ENCODE measurements at regions not wholly inside any gene's neighbourhood (a gene's known extent, or its start where the extent isn't known, plus 50 kb on each side); places are given as distances from the start of the nearest gene placed in this dataset.

GRCh38 chr10:109379186-109379585, 544.1 kb downstream of the XPNPEP1 start:
- intact Hi-C loops (cut with micrococcal nuclease; ENCODE audit: unreplicated experiment), result no loop called here
- TF ChIP-seq POLR2AphosphoS5 (IDR thresholded peaks at IDR 0.05; ENCODE audit: low read depth, low read length) (no peak), TCF7L2 (IDR thresholded peaks at IDR 0.05; ENCODE audit: low read depth, low read length) (no peak), SIN3A (IDR thresholded peaks at IDR 0.05; ENCODE audit: borderline replicate concordance, insufficient read depth, low read depth, low read length) (no peak), CTCF (IDR thresholded peaks at IDR 0.05) (no peak), REST (IDR thresholded peaks at IDR 0.05; ENCODE audit: insufficient read depth in 1 of 2, low read depth in 2 of 2, low read length in 1 of 2) (no peak)
- no peak overlapping the region for H3K27ac ChIP-seq (ENCODE audit: low read length)
- no peak for DNase-seq (ENCODE audit: low read depth, low spot score)
- no TSS peak for BruUV-seq (replicated peaks)
- CTCF ChIA-PET, result no interaction called here
- H3K4me1 ChIP-seq (ENCODE audit: control insufficient read depth, insufficient read depth, low read length), result no peaks in the 10 kb centered on the region
- no peaks in the 10 kb centered on the region for H3K9me3 ChIP-seq (ENCODE audit: control insufficient read depth, insufficient read depth, low read depth, low read length)
- no peak for ATAC-seq
- H3K36me3 ChIP-seq (ENCODE audit: control insufficient read depth, insufficient read depth, low read length), result no peaks in the 10 kb centered on the region
- in situ Hi-C loops (cut with HindIII; ENCODE audit: low pct_unique_long_range_greater_than_20kb, low sequenced_read_pairs), result no loop called here
- no peak overlapping the region for H3K4me3 ChIP-seq (ENCODE audit: low read depth in 2 of 2, low read length in 2 of 2)
- POLR2A ChIA-PET, result no interaction called here
- no peaks in the 10 kb centered on the region for H3K27me3 ChIP-seq (ENCODE audit: control insufficient read depth, insufficient read depth, low read length)

- no peak overlapping the region for H3K27ac ChIP-seq (ENCODE audit: low read length)
- no peaks in the 10 kb centered on the region for H3K27me3 ChIP-seq (ENCODE audit: control insufficient read depth, insufficient read depth, low read length)
- no peak for TF ChIP-seq REST (IDR thresholded peaks at IDR 0.05; ENCODE audit: insufficient read depth in 1 of 2, low read depth in 2 of 2, low read length in 1 of 2)
- no peak for TF ChIP-seq TCF7L2 (IDR thresholded peaks at IDR 0.05; ENCODE audit: low read depth, low read length)
- no peak for TF ChIP-seq POLR2AphosphoS5 (IDR thresholded peaks at IDR 0.05; ENCODE audit: low read depth, low read length)
- TF ChIP-seq SIN3A (IDR thresholded peaks at IDR 0.05; ENCODE audit: borderline replicate concordance, insufficient read depth, low read depth, low read length), result no peak
- TF ChIP-seq CTCF (IDR thresholded peaks at IDR 0.05), result no peak
- POLR2A ChIA-PET, result no interaction called here
- H3K4me3 ChIP-seq (ENCODE audit: low read depth in 2 of 2, low read length in 2 of 2), result no peak overlapping the region
- no peaks in the 10 kb centered on the region for H3K4me1 ChIP-seq (ENCODE audit: control insufficient read depth, insufficient read depth, low read length)
- no peak for DNase-seq (ENCODE audit: low read depth, low spot score)
- CTCF ChIA-PET, result no interaction called here
- no peak for ATAC-seq
- no peaks in the 10 kb centered on the region for H3K9me3 ChIP-seq (ENCODE audit: control insufficient read depth, insufficient read depth, low read depth, low read length)
- in situ Hi-C loops (cut with HindIII; ENCODE audit: low pct_unique_long_range_greater_than_20kb, low sequenced_read_pairs), result no loop called here
- no peaks in the 10 kb centered on the region for H3K36me3 ChIP-seq (ENCODE audit: control insufficient read depth, insufficient read depth, low read length)
- BruUV-seq (replicated peaks), result no TSS peak
- intact Hi-C loops (cut with micrococcal nuclease; ENCODE audit: unreplicated experiment), result no loop called here
These were observed 549.1 kb downstream of the XPNPEP1 start for GRCh38 chr10:109374215-109374614.

Data from Panc1 (cell line).